Activated B cell treated with CpG ODN at 0.5 μM for 24 hours (primary cell): ENCODE measurements at regions not wholly inside any gene's neighbourhood (a gene's known extent, or its start where the extent isn't known, plus 50 kb on each side); places are given as distances from the start of the nearest gene placed in this dataset.

Experiments
- ATAC-seq: fragments of 200-7000 bp; cut with Tn5 transposase; one replicate; pipeline ENCODE4 v1.10.0; 2021; ENCODE audit warnings: low read depth, mild to moderate bottlenecking, moderate library complexity
- CTCF ChIA-PET: fragments of 350-600 bp; sonication (Branson Sonifier 250); formaldehyde crosslinking; loops from one replicate; lab custom pipeline; 2021; ENCODE audit warnings: antibody characterized with exemption; lab: Charles Lee
- POLR2A ChIA-PET: fragments of 350-600 bp; sonication (Branson Sonifier 250); formaldehyde crosslinking; loops from one replicate; lab custom pipeline; 2021; ENCODE audit warnings: antibody characterized with exemption; lab: Charles Lee
- DNase-seq: peaks from one replicate; pipeline ENCODE4 v3.0.0; 2022
- H3K27ac Mint-ChIP-seq: one replicate; pipeline ENCODE4 v1.8.0; 2020; ENCODE audit warnings: mixed read lengths
- H3K27me3 Mint-ChIP-seq: one replicate; pipeline ENCODE4 v1.8.0; 2021; ENCODE audit warnings: mixed read lengths
- H3K36me3 Mint-ChIP-seq: one replicate; pipeline ENCODE4 v1.8.0; 2021; ENCODE audit warnings: low read depth, mixed read lengths
- H3K4me1 Mint-ChIP-seq: one replicate; pipeline ENCODE4 v1.8.0; 2021; ENCODE audit warnings: mixed read lengths
- H3K4me3 Mint-ChIP-seq: one replicate; pipeline ENCODE4 v1.8.0; 2020; ENCODE audit warnings: mild to moderate bottlenecking, mixed read lengths
- H3K9me3 Mint-ChIP-seq: one replicate; pipeline ENCODE4 v1.8.0; 2020; ENCODE audit warnings: mixed read lengths
- CTCF ChIP-seq: fragments of 200-600 bp; IDR thresholded peaks from one replicate; pipeline ENCODE4 v1.8.0; 2022; ENCODE audit warnings: antibody characterized with exemption, mild to moderate bottlenecking
- intact Hi-C: fragments of 100-400 bp; cut with micrococcal nuclease; formaldehyde crosslinking; loops from one replicate; pipeline ENCODE4 v1.15.1; 2024

GRCh38 chr10:110425684-110426293, 71.9 kb upstream of the DUSP5 start:
- ChIA-PET CTCF (interaction anchor here (1.0 to 1.3 kb wide), 3 partner anchors 11 to 73 kb away, joined by 3 to 6 read pairs (median 4); no protein-coding TSS in a partner anchor), POLR2A (interaction anchor here (0.6 to 4.7 kb wide), 5 partner anchors 12 to 493 kb away, joined by 3 to 23 read pairs (median 6); partner anchors contain the start of genes BBIP1 and SHOC2)
- ATAC-seq, result peak; percentile 78
- H3K36me3 Mint-ChIP-seq, result no peaks in the 10 kb centered on the region
- no peak for TF ChIP-seq CTCF
- intact Hi-C loops, result loop anchor here (1.0 to 2.0 kb wide), 3 partner anchors 11 to 33 kb away; no protein-coding TSS in a partner anchor
- no peaks in the 10 kb centered on the region for H3K9me3 Mint-ChIP-seq
- peaks cover 41% of the 10 kb centered on the region for H3K4me1 Mint-ChIP-seq
- DNase-seq, result no peak
- peak overlapping the region; percentile 38 for H3K27ac Mint-ChIP-seq
- H3K4me3 Mint-ChIP-seq, result no peak overlapping the region
- peaks cover 7% of the 10 kb centered on the region for H3K27me3 Mint-ChIP-seq

GRCh38 chr10:110426294-110427181, 71.2 kb upstream of the DUSP5 start:
- DNase-seq (no peak), ATAC-seq (peak; percentile 23)
- ChIA-PET CTCF (interaction anchor here (1.0 to 1.3 kb wide), 3 partner anchors 11 to 72 kb away, joined by 3 to 6 read pairs (median 4); no protein-coding TSS in a partner anchor), POLR2A (interaction anchor here (0.6 to 4.7 kb wide), 5 partner anchors 12 to 493 kb away, joined by 3 to 23 read pairs (median 6); partner anchors contain the start of genes BBIP1 and SHOC2)
- Mint-ChIP-seq H3K27me3 (peaks cover 7% of the 10 kb centered on the region), H3K4me3 (no peak overlapping the region), H3K9me3 (no peaks in the 10 kb centered on the region), H3K36me3 (no peaks in the 10 kb centered on the region), H3K27ac (peak overlapping the region; percentile 57), H3K4me1 (peaks cover 34% of the 10 kb centered on the region)
- no peak for TF ChIP-seq CTCF
- intact Hi-C loops, result loop anchor here (1.0 to 2.0 kb wide), 3 partner anchors 12 to 32 kb away; no protein-coding TSS in a partner anchor

GRCh38 chr10:110429301-110429700, 68.4 kb upstream of the DUSP5 start:
- POLR2A ChIA-PET, result no interaction called here
- TF ChIP-seq CTCF, result no peak
- DNase-seq (peak; percentile 10), ATAC-seq (no peak)
- Mint-ChIP-seq H3K27me3 (peaks cover 6% of the 10 kb centered on the region), H3K4me1 (peaks cover 16% of the 10 kb centered on the region), H3K27ac (no peak overlapping the region), H3K9me3 (peaks cover 6% of the 10 kb centered on the region), H3K4me3 (no peak overlapping the region), H3K36me3 (no peaks in the 10 kb centered on the region)
- intact Hi-C loops, result no loop called here
- CTCF ChIA-PET, result no interaction called here

GRCh38 chr10:110430340-110431273, 67.1 kb upstream of the DUSP5 start:
- intact Hi-C loops, result no loop called here
- Mint-ChIP-seq H3K27ac (no peak overlapping the region), H3K4me1 (peaks cover 15% of the 10 kb centered on the region), H3K27me3 (peaks cover 6% of the 10 kb centered on the region), H3K9me3 (peaks cover 6% of the 10 kb centered on the region), H3K36me3 (no peaks in the 10 kb centered on the region), H3K4me3 (no peak overlapping the region)
- ATAC-seq (no peak), DNase-seq (no peak)
- TF ChIP-seq CTCF, result no peak
- ChIA-PET POLR2A (interaction anchor here (0.8 kb wide), 2 partner anchors 16 to 74 kb away, joined by 3 read pairs; no protein-coding TSS in a partner anchor), CTCF (interaction anchor here (1.0 to 1.3 kb wide), 2 partner anchors 13 to 78 kb away, joined by 3 to 4 read pairs; no protein-coding TSS in a partner anchor)
